A549 (cell line): ENCODE measurements at regions not wholly inside any gene's neighbourhood (a gene's known extent, or its start where the extent isn't known, plus 50 kb on each side); places are given as distances from the start of the nearest gene placed in this dataset.
"Not testable (repeated sequence)": the region's sequence is repeated elsewhere in the genome, so short reads cannot be mapped to it uniquely, and the experiment has no call there.

Source experiments
- ATAC-seq, 2 experiments: fragments of 200-7000 bp in 1 of 2; fragments of >200 bp in 1 of 2; cut with Nextera tagmentation in 1 of 2; cut with Tn5 transposase in 1 of 2; 3 replicates each; pipeline versions ENCODE4 v1.8.0 to v1.9.1; 2018 to 2020; ENCODE audit warnings: mild to moderate bottlenecking in 1 of 2, moderate library complexity in 1 of 2
- CTCF ChIA-PET: fragments of 300-600 bp; sonication (Branson Sonifier 250); formaldehyde crosslinking; extraction: SDS; loops from one replicate; lab custom pipeline; 2021; ENCODE audit warnings: antibody characterized with exemption, inconsistent platforms; lab: Yijun Ruan, JAX
- POLR2A ChIA-PET: fragments of 350-600 bp; formaldehyde crosslinking; extraction: SDS; loops from one replicate; lab custom pipeline; 2021; ENCODE audit warnings: antibody characterized with exemption, inconsistent platforms; lab: Yijun Ruan, JAX
- DNase-seq, 2 experiments: peaks; one replicate each; pipeline versions ENCODE4 v3.0.0 to v3.0.0-alpha.2; 2011 to 2016; ENCODE audit warnings: low read depth in 1 of 2, low spot score in 1 of 2
- FAIRE-seq: peaks from 2 replicates; lab custom pipeline; 2011; peaks lifted over from hg19 to GRCh38; lab: Jason Lieb, UNC
- H3K27ac ChIP-seq, 2 experiments: fragments of >200 bp; sonication (Bioruptor Twin); formaldehyde crosslinking; 3 replicates each; pipeline ENCODE4 v1.5.1; 2016 to 2017
- H3K4me1 ChIP-seq: fragments of >200 bp; sonication (Bioruptor Twin); formaldehyde crosslinking; 3 replicates; pipeline ENCODE4 v1.6.1; 2016
- H3K4me2 ChIP-seq: fragments of >200 bp; sonication (Bioruptor Twin); formaldehyde crosslinking; 3 replicates; pipeline ENCODE4 v1.6.1; 2016
- H3K4me3 ChIP-seq: fragments of >200 bp; sonication (Bioruptor Twin); formaldehyde crosslinking; 3 replicates; pipeline ENCODE4 v1.5.1; 2016
- H3K9me3 ChIP-seq: fragments of >200 bp; sonication (Bioruptor Twin); formaldehyde crosslinking; 3 replicates; pipeline ENCODE4 v1.6.1; 2016
- CHD2 ChIP-seq: fragments of 150-350 bp; IDR thresholded peaks from 2 replicates; pipeline ENCODE4 v1.6.1; 2014; ENCODE audit warnings: low read length; ENCODE audit not compliant: partially characterized antibody
- EP300 ChIP-seq, 2 experiments: fragments of >200 bp; sonication (Bioruptor Twin); formaldehyde crosslinking; IDR thresholded peaks; 2 replicates in 1 of 2; 3 replicates in 1 of 2; pipeline ENCODE4 v1.6.1; 2016 to 2017
- ESRRA ChIP-seq: fragments of 150-350 bp; IDR thresholded peaks from 2 replicates; pipeline ENCODE4 v1.6.1; 2014; ENCODE audit warnings: mild to moderate bottlenecking, low read length, borderline replicate concordance
- HOXA7 ChIP-seq: fragments of 250-450 bp; sonication (Bioruptor Pico); IDR thresholded peaks from 2 replicates; pipeline ENCODE4 v1.5.0; 2020; ENCODE audit warnings: mild to moderate bottlenecking, moderate library complexity
- HOXB13 ChIP-seq: fragments of 250-450 bp; sonication (Bioruptor Pico); IDR thresholded peaks from 2 replicates; pipeline ENCODE4 v1.5.0; 2020; ENCODE audit warnings: low read depth, mild to moderate bottlenecking, moderate library complexity
- MAZ ChIP-seq: fragments of 150-350 bp; IDR thresholded peaks from 2 replicates; pipeline ENCODE4 v1.6.1; 2014; ENCODE audit warnings: antibody characterized with exemption, low read depth, low read length, borderline replicate concordance
- PHF8 ChIP-seq: fragments of 200-600 bp; sonication (generic); IDR thresholded peaks from 2 replicates; pipeline ENCODE4 v1.6.1; 2016; ENCODE audit warnings: low read depth, mild to moderate bottlenecking, antibody characterized with exemption, moderate library complexity, borderline replicate concordance
- POLR2AphosphoS2 ChIP-seq: conservative IDR thresholded peaks from 2 replicates; pipeline ENCODE4 v1.6.1; 2012; ENCODE audit warnings: low read length, improper control_type of control experiment, inconsistent platforms
- RCOR1 ChIP-seq: fragments of 150-350 bp; IDR thresholded peaks from 2 replicates; pipeline ENCODE4 v1.6.1; 2014; ENCODE audit warnings: antibody characterized with exemption, low read length, low read depth
- RFX5 ChIP-seq: fragments of 450-650 bp; IDR thresholded peaks from 2 replicates; pipeline ENCODE4 v1.7.1; 2014; ENCODE audit warnings: antibody characterized with exemption, mild to moderate bottlenecking, moderate library complexity
- RNF2 ChIP-seq: fragments of 200-600 bp; sonication (generic); IDR thresholded peaks from 2 replicates; pipeline ENCODE4 v1.6.1; 2016; ENCODE audit warnings: low read depth, mild to moderate bottlenecking, antibody characterized with exemption, moderate library complexity, borderline replicate concordance
- TFCP2L1 ChIP-seq: fragments of 250-450 bp; sonication (Bioruptor Pico); IDR thresholded peaks from 2 replicates; pipeline ENCODE4 v1.5.0; 2021; ENCODE audit warnings: mild to moderate bottlenecking
- WGBS: methylation state at CpG from one replicate; pipeline ENCODE4 v1.1.6; 2017; ENCODE audit errors: missing lambda C conversion rate; 5-methylcytosine and 5-hydroxymethylcytosine counted together
- TF ChIP-seq, protein P1 (sequence below): fragments of 150-350 bp; IDR thresholded peaks from 2 replicates; pipeline ENCODE4 v1.6.1; 2014; ENCODE audit warnings: low read depth, mild to moderate bottlenecking, low read length
- TF ChIP-seq, protein P2 (sequence below): fragments of >200 bp; sonication (Bioruptor Twin); formaldehyde crosslinking; IDR thresholded peaks from 3 replicates; pipeline ENCODE4 v1.6.1; 2016
- TF ChIP-seq, protein P3 (sequence below): IDR thresholded peaks from 2 replicates; pipeline ENCODE4 v1.6.1; 2012
- TF ChIP-seq, protein P4 (sequence below): fragments of >200 bp; sonication (Bioruptor Twin); formaldehyde crosslinking; IDR thresholded peaks from 3 replicates; pipeline ENCODE4 v1.5.1; 2016

DNA sequence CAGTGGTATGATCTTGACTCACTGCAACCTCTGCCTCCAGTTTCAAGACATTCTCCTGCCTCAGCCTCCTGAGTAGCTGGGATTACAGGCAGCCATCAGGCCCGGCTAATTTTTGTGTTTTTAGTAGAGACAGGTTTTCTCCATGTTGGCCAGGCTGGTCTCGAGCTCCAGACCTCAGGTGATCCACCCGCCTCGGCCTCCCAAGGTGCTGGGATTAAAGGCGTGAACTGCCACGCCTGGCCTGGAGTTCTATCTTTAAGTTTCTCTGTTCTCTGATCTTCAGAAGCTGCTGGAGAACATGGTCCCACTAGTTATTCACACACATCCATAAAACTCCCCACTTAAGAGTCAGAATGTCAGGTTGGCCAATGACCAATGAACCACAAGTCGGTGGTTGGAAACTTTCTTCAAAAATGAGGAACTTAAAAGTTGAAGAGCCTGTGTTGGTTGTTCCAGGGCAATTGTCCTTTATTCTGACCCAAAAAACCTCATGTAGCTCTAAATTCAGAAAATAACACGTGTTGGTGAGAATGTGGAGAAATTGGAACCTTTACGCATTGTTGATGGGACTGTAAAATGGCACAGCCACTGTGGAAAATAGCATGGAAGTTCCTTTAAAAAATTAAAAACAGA is 55.9 kb upstream of the PIK3CB start:
- TF ChIP-seq PHF8 (no peak), HOXA7 (CRISPR knock-in tag) (no peak), POLR2AphosphoS2 (no peak), TFCP2L1 (CRISPR knock-in tag) (no peak), ESRRA (no peak), HOXB13 (CRISPR knock-in tag) (no peak), RFX5 (no peak), MAZ (no peak)
- TF ChIP-seq, protein P1, sequence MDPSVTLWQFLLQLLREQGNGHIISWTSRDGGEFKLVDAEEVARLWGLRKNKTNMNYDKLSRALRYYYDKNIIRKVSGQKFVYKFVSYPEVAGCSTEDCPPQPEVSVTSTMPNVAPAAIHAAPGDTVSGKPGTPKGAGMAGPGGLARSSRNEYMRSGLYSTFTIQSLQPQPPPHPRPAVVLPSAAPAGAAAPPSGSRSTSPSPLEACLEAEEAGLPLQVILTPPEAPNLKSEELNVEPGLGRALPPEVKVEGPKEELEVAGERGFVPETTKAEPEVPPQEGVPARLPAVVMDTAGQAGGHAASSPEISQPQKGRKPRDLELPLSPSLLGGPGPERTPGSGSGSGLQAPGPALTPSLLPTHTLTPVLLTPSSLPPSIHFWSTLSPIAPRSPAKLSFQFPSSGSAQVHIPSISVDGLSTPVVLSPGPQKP = no peak
- TF ChIP-seq, protein P2, sequence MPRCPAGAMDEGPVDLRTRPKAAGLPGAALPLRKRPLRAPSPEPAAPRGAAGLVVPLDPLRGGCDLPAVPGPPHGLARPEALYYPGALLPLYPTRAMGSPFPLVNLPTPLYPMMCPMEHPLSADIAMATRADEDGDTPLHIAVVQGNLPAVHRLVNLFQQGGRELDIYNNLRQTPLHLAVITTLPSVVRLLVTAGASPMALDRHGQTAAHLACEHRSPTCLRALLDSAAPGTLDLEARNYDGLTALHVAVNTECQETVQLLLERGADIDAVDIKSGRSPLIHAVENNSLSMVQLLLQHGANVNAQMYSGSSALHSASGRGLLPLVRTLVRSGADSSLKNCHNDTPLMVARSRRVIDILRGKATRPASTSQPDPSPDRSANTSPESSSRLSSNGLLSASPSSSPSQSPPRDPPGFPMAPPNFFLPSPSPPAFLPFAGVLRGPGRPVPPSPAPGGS = no peak
- no peak for FAIRE-seq
- Histone ChIP-seq H3K27ac (no peak overlapping the region), H3K9me3 (no peaks in the 10 kb centered on the region), H3K4me1 (no peaks in the 10 kb centered on the region), H3K4me3 (no peak overlapping the region), H3K4me2 (no peak overlapping the region)
- no peak for DNase-seq
- POLR2A ChIA-PET = no interaction called here
- CTCF ChIA-PET = interaction anchor here (1.1 to 2.2 kb wide), 3 partner anchors 10 to 28 kb away, joined by 3 to 9 read pairs (median 3); no protein-coding TSS in a partner anchor
- 81% methylated on average over 9 of the region's 9 CpGs for WGBS
- ATAC-seq = no peak

DNA sequence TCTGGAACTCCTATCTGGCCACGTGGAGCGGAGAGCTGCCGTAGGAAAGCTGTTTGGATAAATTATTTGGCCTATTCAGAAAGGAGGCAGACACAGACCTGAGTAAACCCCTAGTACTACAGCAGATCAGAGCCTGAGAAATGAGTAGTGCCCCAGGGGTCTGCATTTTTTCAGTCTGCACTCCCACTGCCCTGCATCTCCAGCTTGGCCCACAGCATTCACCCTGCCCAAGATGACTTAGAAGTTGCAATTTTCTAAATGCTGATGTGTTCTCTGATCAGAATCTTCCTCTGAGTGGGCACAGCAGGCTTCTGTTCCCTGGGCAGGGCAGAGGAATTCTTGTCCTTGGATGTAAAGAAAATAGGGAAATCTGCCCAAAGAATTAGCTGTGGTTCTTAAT is 55.1 kb upstream of the PIK3CB start:
- 100% methylated on average over 3 of the region's 3 CpGs for WGBS
- no peak overlapping the region for H3K4me3 ChIP-seq
- DNase-seq (no peak), FAIRE-seq (no peak), ATAC-seq (no peak)
- POLR2A ChIA-PET = no interaction called here
- TF ChIP-seq, protein P3, sequence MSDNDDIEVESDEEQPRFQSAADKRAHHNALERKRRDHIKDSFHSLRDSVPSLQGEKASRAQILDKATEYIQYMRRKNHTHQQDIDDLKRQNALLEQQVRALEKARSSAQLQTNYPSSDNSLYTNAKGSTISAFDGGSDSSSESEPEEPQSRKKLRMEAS = no peak
- TF ChIP-seq RFX5 = no peak
- TF ChIP-seq RNF2 = no peak
- TF ChIP-seq, protein P4, sequence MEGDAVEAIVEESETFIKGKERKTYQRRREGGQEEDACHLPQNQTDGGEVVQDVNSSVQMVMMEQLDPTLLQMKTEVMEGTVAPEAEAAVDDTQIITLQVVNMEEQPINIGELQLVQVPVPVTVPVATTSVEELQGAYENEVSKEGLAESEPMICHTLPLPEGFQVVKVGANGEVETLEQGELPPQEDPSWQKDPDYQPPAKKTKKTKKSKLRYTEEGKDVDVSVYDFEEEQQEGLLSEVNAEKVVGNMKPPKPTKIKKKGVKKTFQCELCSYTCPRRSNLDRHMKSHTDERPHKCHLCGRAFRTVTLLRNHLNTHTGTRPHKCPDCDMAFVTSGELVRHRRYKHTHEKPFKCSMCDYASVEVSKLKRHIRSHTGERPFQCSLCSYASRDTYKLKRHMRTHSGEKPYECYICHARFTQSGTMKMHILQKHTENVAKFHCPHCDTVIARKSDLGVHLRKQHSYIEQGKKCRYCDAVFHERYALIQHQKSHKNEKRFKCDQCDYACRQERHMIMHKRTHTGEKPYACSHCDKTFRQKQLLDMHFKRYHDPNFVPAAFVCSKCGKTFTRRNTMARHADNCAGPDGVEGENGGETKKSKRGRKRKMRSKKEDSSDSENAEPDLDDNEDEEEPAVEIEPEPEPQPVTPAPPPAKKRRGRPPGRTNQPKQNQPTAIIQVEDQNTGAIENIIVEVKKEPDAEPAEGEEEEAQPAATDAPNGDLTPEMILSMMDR = no peak
- TF ChIP-seq EP300 (IDR thresholded peaks at IDR 0.05) = no peak
- TF ChIP-seq RCOR1 = no peak
- TF ChIP-seq POLR2AphosphoS2 = no peak
- no peak overlapping the region for H3K4me2 ChIP-seq
- H3K9me3 ChIP-seq = no peaks in the 10 kb centered on the region
- no peaks in the 10 kb centered on the region for H3K4me1 ChIP-seq
- no peak overlapping the region for H3K27ac ChIP-seq
- CTCF ChIA-PET = interaction anchor here (1.9 to 2.2 kb wide), 2 partner anchors 11 to 26 kb away, joined by 3 to 9 read pairs; no protein-coding TSS in a partner anchor

DNA sequence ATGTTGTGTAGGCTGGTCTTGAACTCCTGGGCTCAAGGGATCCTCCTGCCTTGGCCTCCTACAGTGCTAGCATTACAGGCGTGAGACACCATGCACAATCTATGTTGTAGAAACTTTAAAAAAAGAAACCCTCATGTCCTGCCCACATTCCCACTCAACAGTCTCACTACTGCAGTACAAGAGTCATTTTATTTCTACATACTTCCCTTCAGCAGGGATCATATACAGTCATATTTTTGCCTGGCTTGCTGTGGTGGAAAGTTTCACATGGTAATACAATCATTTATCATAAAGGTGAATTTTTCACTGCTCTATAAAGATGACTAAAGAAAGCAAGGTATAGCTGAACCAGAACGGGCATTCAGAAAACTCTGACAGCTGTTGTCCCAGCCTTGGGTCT is 53.8 kb upstream of the PIK3CB start:
- Histone ChIP-seq H3K27ac (no peak overlapping the region), H3K4me2 (no peak overlapping the region), H3K4me1 (no peaks in the 10 kb centered on the region)
- no peak for FAIRE-seq
- 86% methylated on average over 2 of the region's 2 CpGs for WGBS
- TF ChIP-seq CHD2 = no peak
- TF ChIP-seq, all 56 proteins: peak for 0
- H3K4me3 ChIP-seq = no peak overlapping the region
- CTCF ChIA-PET = interaction anchor here (2.2 kb wide), 1 partner anchor 27 kb away, joined by 9 read pairs; no protein-coding TSS in a partner anchor
- DNase-seq (no peak), ATAC-seq (no peak)
- POLR2A ChIA-PET = no interaction called here
- H3K9me3 ChIP-seq = no peaks in the 10 kb centered on the region

DNA sequence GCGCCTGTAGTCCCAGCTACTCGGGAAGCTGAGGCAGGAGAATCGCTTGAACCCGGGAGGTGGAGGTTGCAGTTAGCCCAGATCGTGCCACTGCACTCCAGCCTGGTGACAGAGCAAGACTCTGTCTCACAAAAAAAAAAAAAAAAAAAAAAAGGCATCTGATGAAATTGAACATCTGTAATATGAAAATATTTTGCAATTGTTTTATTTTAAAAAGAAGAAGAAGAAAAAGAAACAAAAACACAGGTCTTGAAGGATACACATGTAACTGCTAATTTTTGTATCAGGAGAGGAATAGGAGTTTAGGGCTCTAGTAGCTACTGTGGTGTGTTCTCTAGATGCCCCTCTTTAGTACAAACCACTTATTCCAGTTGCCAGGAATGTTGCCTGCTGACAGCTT is 51.4 kb upstream of the PIK3CB start:
- H3K4me3 ChIP-seq, H3K27ac ChIP-seq, DNase-seq, H3K4me1 ChIP-seq, FAIRE-seq, ATAC-seq, H3K4me2 ChIP-seq, H3K9me3 ChIP-seq, POLR2A ChIA-PET: not testable (repeated sequence)
- CTCF ChIA-PET = interaction anchor here (1.4 kb wide), 1 partner anchor 30 kb away, joined by 6 read pairs; no protein-coding TSS in a partner anchor
- 80% methylated on average over 4 of the region's 5 CpGs for WGBS
